ENCODE measurements at regions not wholly inside any gene's neighbourhood (a gene's known extent, or its start where the extent isn't known, plus 50 kb on each side); places are given as distances from the start of the nearest gene placed in this dataset.

GRCh38 chr1:2962946-2963345 lies 58.3 kb upstream of the ACTRT2 start:
- Histone ChIP-seq H3K27me3 (ENCODE audit: insufficient read depth, low read depth) (peaks cover 79% of the 10 kb centered on the region), H3K9me3 (ENCODE audit: insufficient read depth, low read depth) (no peaks in the 10 kb centered on the region), H3K4me3 (no peak overlapping the region), H3K4me1 (replicated peaks; ENCODE audit: insufficient read depth) (no peaks in the 10 kb centered on the region), H4K20me1 (ENCODE audit: insufficient read depth) (no peaks in the 10 kb centered on the region), H3F3A (ENCODE audit: insufficient read depth, low read depth) (no peaks in the 10 kb centered on the region), H3K9me2 (ENCODE audit: insufficient read depth) (no peaks in the 10 kb centered on the region), H3K4me2 (no peak overlapping the region), H2AFZ (no peak overlapping the region), H3K79me2 (ENCODE audit: low read depth) (no peaks in the 10 kb centered on the region), H3K27ac (no peak overlapping the region), H3K36me3 (ENCODE audit: low read depth) (no peaks in the 10 kb centered on the region)
- POLR2A ChIA-PET (ENCODE audit: unreplicated experiment), result no interaction called here
- no peak for TF ChIP-seq EZH2 (IDR thresholded peaks at IDR 0.05; ENCODE audit: low read depth)
- no peak for DNase-seq
- intact Hi-C loops (cut with micrococcal nuclease; ENCODE audit: unreplicated experiment), result no loop called here
- CTCF ChIA-PET, result no interaction called here
- BruUV-seq (replicated peaks), result no TSS peak

DNA sequence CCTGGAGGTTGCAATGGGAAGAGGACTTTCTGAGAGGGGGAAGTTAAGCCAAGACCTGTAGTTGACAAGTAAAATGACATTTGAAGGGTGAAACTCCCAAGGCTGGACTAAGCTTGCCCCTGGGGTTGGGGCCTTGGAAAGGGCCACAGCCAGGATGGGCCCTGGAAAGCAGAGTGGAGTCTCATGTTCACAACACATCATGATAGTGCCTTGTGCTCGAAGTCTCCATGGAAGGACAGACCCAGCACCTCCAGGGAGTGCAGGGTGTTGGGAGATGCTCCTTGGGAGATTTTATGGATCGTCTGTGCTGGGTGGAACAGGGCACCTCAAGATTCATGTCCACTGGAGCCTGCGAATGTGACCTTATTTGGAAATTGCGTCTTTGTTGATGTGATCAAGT lies 55.6 kb upstream of the ACTRT2 start:
- H3K36me3 ChIP-seq (ENCODE audit: low read depth), result no peaks in the 10 kb centered on the region
- H3K4me1 ChIP-seq (replicated peaks; ENCODE audit: insufficient read depth), result no peaks in the 10 kb centered on the region
- peaks cover 92% of the 10 kb centered on the region for H3K27me3 ChIP-seq (ENCODE audit: insufficient read depth, low read depth)
- H3K79me2 ChIP-seq (ENCODE audit: low read depth), result no peaks in the 10 kb centered on the region
- H3K9me2 ChIP-seq (ENCODE audit: insufficient read depth), result no peaks in the 10 kb centered on the region
- no peak overlapping the region for H2AFZ ChIP-seq
- no peaks in the 10 kb centered on the region for H4K20me1 ChIP-seq (ENCODE audit: insufficient read depth)
- ChIA-PET POLR2A (ENCODE audit: unreplicated experiment) (no interaction called here), CTCF (no interaction called here)
- H3K27ac ChIP-seq, result no peak overlapping the region
- no peaks in the 10 kb centered on the region for H3K9me3 ChIP-seq (ENCODE audit: insufficient read depth, low read depth)
- no peak overlapping the region for H3K4me2 ChIP-seq
- DNase-seq, result no peak
- H3K4me3 ChIP-seq, result no peak overlapping the region
- no peaks in the 10 kb centered on the region for H3F3A ChIP-seq (ENCODE audit: insufficient read depth, low read depth)
- intact Hi-C loops (cut with micrococcal nuclease; ENCODE audit: unreplicated experiment), result no loop called here
- TF ChIP-seq, protein P1, sequence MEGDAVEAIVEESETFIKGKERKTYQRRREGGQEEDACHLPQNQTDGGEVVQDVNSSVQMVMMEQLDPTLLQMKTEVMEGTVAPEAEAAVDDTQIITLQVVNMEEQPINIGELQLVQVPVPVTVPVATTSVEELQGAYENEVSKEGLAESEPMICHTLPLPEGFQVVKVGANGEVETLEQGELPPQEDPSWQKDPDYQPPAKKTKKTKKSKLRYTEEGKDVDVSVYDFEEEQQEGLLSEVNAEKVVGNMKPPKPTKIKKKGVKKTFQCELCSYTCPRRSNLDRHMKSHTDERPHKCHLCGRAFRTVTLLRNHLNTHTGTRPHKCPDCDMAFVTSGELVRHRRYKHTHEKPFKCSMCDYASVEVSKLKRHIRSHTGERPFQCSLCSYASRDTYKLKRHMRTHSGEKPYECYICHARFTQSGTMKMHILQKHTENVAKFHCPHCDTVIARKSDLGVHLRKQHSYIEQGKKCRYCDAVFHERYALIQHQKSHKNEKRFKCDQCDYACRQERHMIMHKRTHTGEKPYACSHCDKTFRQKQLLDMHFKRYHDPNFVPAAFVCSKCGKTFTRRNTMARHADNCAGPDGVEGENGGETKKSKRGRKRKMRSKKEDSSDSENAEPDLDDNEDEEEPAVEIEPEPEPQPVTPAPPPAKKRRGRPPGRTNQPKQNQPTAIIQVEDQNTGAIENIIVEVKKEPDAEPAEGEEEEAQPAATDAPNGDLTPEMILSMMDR (conservative IDR thresholded peaks at IDR 0.05), result no peak
- TF ChIP-seq EZH2 (IDR thresholded peaks at IDR 0.05; ENCODE audit: low read depth), result no peak
- no TSS peak for BruUV-seq (replicated peaks)

GRCh38 chr1:2966449-2967328 lies 54.6 kb upstream of the ACTRT2 start:
- Histone ChIP-seq H3F3A (ENCODE audit: insufficient read depth, low read depth) (no peaks in the 10 kb centered on the region), H3K9me2 (ENCODE audit: insufficient read depth) (no peaks in the 10 kb centered on the region), H3K79me2 (ENCODE audit: low read depth) (no peaks in the 10 kb centered on the region), H3K27me3 (ENCODE audit: insufficient read depth, low read depth) (peaks cover 92% of the 10 kb centered on the region), H3K4me1 (replicated peaks; ENCODE audit: insufficient read depth) (no peaks in the 10 kb centered on the region), H3K4me3 (no peak overlapping the region), H3K36me3 (ENCODE audit: low read depth) (no peaks in the 10 kb centered on the region), H3K4me2 (no peak overlapping the region), H4K20me1 (ENCODE audit: insufficient read depth) (no peaks in the 10 kb centered on the region), H2AFZ (no peak overlapping the region), H3K9me3 (ENCODE audit: insufficient read depth, low read depth) (no peaks in the 10 kb centered on the region), H3K27ac (no peak overlapping the region)
- ChIA-PET POLR2A (ENCODE audit: unreplicated experiment) (no interaction called here), CTCF (no interaction called here)
- no TSS peak for BruUV-seq (replicated peaks)
- intact Hi-C loops (cut with micrococcal nuclease; ENCODE audit: unreplicated experiment), result no loop called here
- DNase-seq, result no peak
- no peak for TF ChIP-seq EZH2 (IDR thresholded peaks at IDR 0.05; ENCODE audit: low read depth)
- TF ChIP-seq, protein P1 (conservative IDR thresholded peaks at IDR 0.05), result no peak

GRCh38 chr1:2967329-2967725 lies 53.9 kb upstream of the ACTRT2 start:
- no peaks in the 10 kb centered on the region for H3K4me1 ChIP-seq (replicated peaks; ENCODE audit: insufficient read depth)
- H3K79me2 ChIP-seq (ENCODE audit: low read depth), result no peaks in the 10 kb centered on the region
- H2AFZ ChIP-seq, result no peak overlapping the region
- no peaks in the 10 kb centered on the region for H3K9me3 ChIP-seq (ENCODE audit: insufficient read depth, low read depth)
- H3F3A ChIP-seq (ENCODE audit: insufficient read depth, low read depth), result no peaks in the 10 kb centered on the region
- ChIA-PET CTCF (no interaction called here), POLR2A (ENCODE audit: unreplicated experiment) (no interaction called here)
- no peak for TF ChIP-seq EZH2 (IDR thresholded peaks at IDR 0.05; ENCODE audit: low read depth)
- TF ChIP-seq, protein P1 (conservative IDR thresholded peaks at IDR 0.05), result no peak
- H3K4me2 ChIP-seq, result no peak overlapping the region
- H3K4me3 ChIP-seq, result no peak overlapping the region
- no peak overlapping the region for H3K27ac ChIP-seq
- H3K9me2 ChIP-seq (ENCODE audit: insufficient read depth), result no peaks in the 10 kb centered on the region
- H3K27me3 ChIP-seq (ENCODE audit: insufficient read depth, low read depth), result peaks cover 92% of the 10 kb centered on the region
- BruUV-seq (replicated peaks), result no TSS peak
- no peaks in the 10 kb centered on the region for H3K36me3 ChIP-seq (ENCODE audit: low read depth)
- intact Hi-C loops (cut with micrococcal nuclease; ENCODE audit: unreplicated experiment), result no loop called here
- no peaks in the 10 kb centered on the region for H4K20me1 ChIP-seq (ENCODE audit: insufficient read depth)
- DNase-seq, result no peak

All from PC-9 (cell line).